ENCODE measurements at regions not wholly inside any gene's neighbourhood (a gene's known extent, or its start where the extent isn't known, plus 50 kb on each side); places are given as distances from the start of the nearest gene placed in this dataset.

DNA sequence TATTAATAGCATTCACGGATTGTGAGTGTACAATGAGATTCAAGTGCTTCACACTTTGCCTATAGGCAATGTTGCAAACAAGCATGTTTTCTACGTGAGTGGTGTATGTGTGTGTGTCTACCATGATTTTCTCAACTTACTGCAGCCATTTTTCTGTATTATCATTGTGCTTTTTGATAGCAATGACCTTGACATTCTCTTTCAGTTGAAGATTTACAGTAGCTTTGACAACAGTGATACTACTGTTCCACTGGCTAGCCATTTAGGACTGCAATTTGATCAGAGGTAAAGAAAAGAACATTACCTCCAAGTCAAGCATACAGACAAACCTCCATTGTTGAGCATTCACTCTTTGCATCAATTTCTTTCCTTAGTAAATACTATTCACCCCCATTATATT is 297.0 kb downstream of the MAN2A1 start:
- in situ Hi-C loops (cut with HindIII; ENCODE audit: low pct_unique_long_range_greater_than_20kb, low sequenced_read_pairs): no loop called here

DNA sequence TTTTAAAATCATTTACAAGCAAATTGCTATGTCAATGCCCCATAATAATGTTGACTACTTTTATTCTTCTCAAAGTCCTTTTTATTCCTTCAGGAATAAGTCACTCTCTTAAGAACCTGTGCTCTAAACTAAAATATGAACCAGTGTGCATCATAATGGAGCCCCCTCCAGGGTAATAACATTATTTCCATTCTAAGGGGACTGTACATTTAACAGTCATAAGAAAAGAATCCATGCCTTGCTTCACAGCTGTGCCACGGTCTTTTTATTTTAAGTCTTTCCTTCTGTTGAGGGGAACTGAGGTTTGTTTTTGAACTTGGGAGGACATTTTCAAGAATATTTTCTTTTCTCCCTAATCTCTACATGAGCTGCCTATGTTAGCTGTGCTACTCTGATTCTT is 297.6 kb downstream of the MAN2A1 start:
- Histone ChIP-seq H3K36me3 (ENCODE audit: control insufficient read depth, insufficient read depth, low read length) (no peaks in the 10 kb centered on the region), H3K4me1 (ENCODE audit: control insufficient read depth, insufficient read depth, low read length) (no peaks in the 10 kb centered on the region), H3K27me3 (ENCODE audit: control insufficient read depth, insufficient read depth, low read length) (no peaks in the 10 kb centered on the region), H3K4me3 (ENCODE audit: low read depth in 2 of 2, low read length in 2 of 2) (no peak overlapping the region), H3K27ac (ENCODE audit: low read length) (no peak overlapping the region), H3K9me3 (ENCODE audit: control insufficient read depth, insufficient read depth, low read depth, low read length) (no peaks in the 10 kb centered on the region)
- BruUV-seq (replicated peaks): no TSS peak
- ChIA-PET CTCF (no interaction called here), POLR2A (no interaction called here)
- DNase-seq (ENCODE audit: low read depth, low spot score): no peak
- in situ Hi-C loops (cut with HindIII; ENCODE audit: low pct_unique_long_range_greater_than_20kb, low sequenced_read_pairs) (no loop called here), intact Hi-C loops (cut with micrococcal nuclease; ENCODE audit: unreplicated experiment) (no loop called here)
- ATAC-seq: no peak
- TF ChIP-seq, protein P1, sequence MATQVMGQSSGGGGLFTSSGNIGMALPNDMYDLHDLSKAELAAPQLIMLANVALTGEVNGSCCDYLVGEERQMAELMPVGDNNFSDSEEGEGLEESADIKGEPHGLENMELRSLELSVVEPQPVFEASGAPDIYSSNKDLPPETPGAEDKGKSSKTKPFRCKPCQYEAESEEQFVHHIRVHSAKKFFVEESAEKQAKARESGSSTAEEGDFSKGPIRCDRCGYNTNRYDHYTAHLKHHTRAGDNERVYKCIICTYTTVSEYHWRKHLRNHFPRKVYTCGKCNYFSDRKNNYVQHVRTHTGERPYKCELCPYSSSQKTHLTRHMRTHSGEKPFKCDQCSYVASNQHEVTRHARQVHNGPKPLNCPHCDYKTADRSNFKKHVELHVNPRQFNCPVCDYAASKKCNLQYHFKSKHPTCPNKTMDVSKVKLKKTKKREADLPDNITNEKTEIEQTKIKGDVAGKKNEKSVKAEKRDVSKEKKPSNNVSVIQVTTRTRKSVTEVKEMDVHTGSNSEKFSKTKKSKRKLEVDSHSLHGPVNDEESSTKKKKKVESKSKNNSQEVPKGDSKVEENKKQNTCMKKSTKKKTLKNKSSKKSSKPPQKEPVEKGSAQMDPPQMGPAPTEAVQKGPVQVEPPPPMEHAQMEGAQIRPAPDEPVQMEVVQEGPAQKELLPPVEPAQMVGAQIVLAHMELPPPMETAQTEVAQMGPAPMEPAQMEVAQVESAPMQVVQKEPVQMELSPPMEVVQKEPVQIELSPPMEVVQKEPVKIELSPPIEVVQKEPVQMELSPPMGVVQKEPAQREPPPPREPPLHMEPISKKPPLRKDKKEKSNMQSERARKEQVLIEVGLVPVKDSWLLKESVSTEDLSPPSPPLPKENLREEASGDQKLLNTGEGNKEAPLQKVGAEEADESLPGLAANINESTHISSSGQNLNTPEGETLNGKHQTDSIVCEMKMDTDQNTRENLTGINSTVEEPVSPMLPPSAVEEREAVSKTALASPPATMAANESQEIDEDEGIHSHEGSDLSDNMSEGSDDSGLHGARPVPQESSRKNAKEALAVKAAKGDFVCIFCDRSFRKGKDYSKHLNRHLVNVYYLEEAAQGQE (IDR thresholded peaks at IDR 0.05; ENCODE audit: insufficient read depth in 1 of 2, low read depth in 2 of 2, low read length in 1 of 2): no peak
- TF ChIP-seq SIN3A (IDR thresholded peaks at IDR 0.05; ENCODE audit: borderline replicate concordance, insufficient read depth, low read depth, low read length) (no peak), POLR2AphosphoS5 (IDR thresholded peaks at IDR 0.05; ENCODE audit: low read depth, low read length) (no peak), TCF7L2 (IDR thresholded peaks at IDR 0.05; ENCODE audit: low read depth, low read length) (no peak)
- TF ChIP-seq, protein P2, sequence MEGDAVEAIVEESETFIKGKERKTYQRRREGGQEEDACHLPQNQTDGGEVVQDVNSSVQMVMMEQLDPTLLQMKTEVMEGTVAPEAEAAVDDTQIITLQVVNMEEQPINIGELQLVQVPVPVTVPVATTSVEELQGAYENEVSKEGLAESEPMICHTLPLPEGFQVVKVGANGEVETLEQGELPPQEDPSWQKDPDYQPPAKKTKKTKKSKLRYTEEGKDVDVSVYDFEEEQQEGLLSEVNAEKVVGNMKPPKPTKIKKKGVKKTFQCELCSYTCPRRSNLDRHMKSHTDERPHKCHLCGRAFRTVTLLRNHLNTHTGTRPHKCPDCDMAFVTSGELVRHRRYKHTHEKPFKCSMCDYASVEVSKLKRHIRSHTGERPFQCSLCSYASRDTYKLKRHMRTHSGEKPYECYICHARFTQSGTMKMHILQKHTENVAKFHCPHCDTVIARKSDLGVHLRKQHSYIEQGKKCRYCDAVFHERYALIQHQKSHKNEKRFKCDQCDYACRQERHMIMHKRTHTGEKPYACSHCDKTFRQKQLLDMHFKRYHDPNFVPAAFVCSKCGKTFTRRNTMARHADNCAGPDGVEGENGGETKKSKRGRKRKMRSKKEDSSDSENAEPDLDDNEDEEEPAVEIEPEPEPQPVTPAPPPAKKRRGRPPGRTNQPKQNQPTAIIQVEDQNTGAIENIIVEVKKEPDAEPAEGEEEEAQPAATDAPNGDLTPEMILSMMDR (IDR thresholded peaks at IDR 0.05): no peak

More for the DNA sequence above, 297.0 kb downstream of the MAN2A1 start:
- BruUV-seq (replicated peaks): no TSS peak
- TF ChIP-seq POLR2AphosphoS5 (IDR thresholded peaks at IDR 0.05; ENCODE audit: low read depth, low read length) (no peak), TCF7L2 (IDR thresholded peaks at IDR 0.05; ENCODE audit: low read depth, low read length) (no peak), SIN3A (IDR thresholded peaks at IDR 0.05; ENCODE audit: borderline replicate concordance, insufficient read depth, low read depth, low read length) (no peak)
- TF ChIP-seq, protein P1 (IDR thresholded peaks at IDR 0.05; ENCODE audit: insufficient read depth in 1 of 2, low read depth in 2 of 2, low read length in 1 of 2): no peak
- TF ChIP-seq, protein P2 (IDR thresholded peaks at IDR 0.05): no peak
- no peak overlapping the region for H3K27ac ChIP-seq (ENCODE audit: low read length)
- ATAC-seq: no peak
- POLR2A ChIA-PET: no interaction called here
- H3K36me3 ChIP-seq (ENCODE audit: control insufficient read depth, insufficient read depth, low read length): no peaks in the 10 kb centered on the region
- CTCF ChIA-PET: no interaction called here
- H3K4me1 ChIP-seq (ENCODE audit: control insufficient read depth, insufficient read depth, low read length): no peaks in the 10 kb centered on the region
- no peak overlapping the region for H3K4me3 ChIP-seq (ENCODE audit: low read depth in 2 of 2, low read length in 2 of 2)
- intact Hi-C loops (cut with micrococcal nuclease; ENCODE audit: unreplicated experiment): no loop called here
- no peaks in the 10 kb centered on the region for H3K9me3 ChIP-seq (ENCODE audit: control insufficient read depth, insufficient read depth, low read depth, low read length)
- no peaks in the 10 kb centered on the region for H3K27me3 ChIP-seq (ENCODE audit: control insufficient read depth, insufficient read depth, low read length)
- DNase-seq (ENCODE audit: low read depth, low spot score): no peak

Data from Panc1 (cell line).